HEK293T (cell line): ENCODE measurements at regions not wholly inside any gene's neighbourhood (a gene's known extent, or its start where the extent isn't known, plus 50 kb on each side); places are given as distances from the start of the nearest gene placed in this dataset.
"Not testable (repeated sequence)": the region's sequence is repeated elsewhere in the genome, so short reads cannot be mapped to it uniquely, and the experiment has no call there.

Experiments
- CTCF ChIA-PET: fragments of 350-600 bp; formaldehyde crosslinking; extraction: SDS; loops from one replicate; lab custom pipeline; 2021; ENCODE audit warnings: antibody characterized with exemption, inconsistent platforms; lab: Yijun Ruan, JAX
- POLR2A ChIA-PET: fragments of 350-600 bp; formaldehyde crosslinking; extraction: SDS; loops from one replicate; lab custom pipeline; 2020; ENCODE audit warnings: antibody characterized with exemption, inconsistent platforms; lab: Yijun Ruan, JAX
- DNase-seq: peaks from one replicate; pipeline ENCODE4 v3.0.0; 2012; ENCODE audit warnings: mixed read lengths; ENCODE audit errors: extremely low spot score
- ARNT ChIP-seq: fragments of 450-650 bp; IDR thresholded peaks from 2 replicates; pipeline ENCODE4 v1.6.1; 2017; ENCODE audit warnings: mild to moderate bottlenecking
- BHLHE40 ChIP-seq: fragments of 450-650 bp; IDR thresholded peaks from 2 replicates; pipeline ENCODE4 v1.6.1; 2016; ENCODE audit warnings: mild to moderate bottlenecking, moderate library complexity, borderline replicate concordance
- CTBP1 ChIP-seq: fragments of 450-650 bp; IDR thresholded peaks from 2 replicates; pipeline ENCODE4 v1.6.1; 2016; ENCODE audit warnings: borderline replicate concordance
- ELF4 ChIP-seq: fragments of 450-650 bp; IDR thresholded peaks from 2 replicates; pipeline ENCODE4 v1.6.1; 2017; ENCODE audit warnings: antibody characterized with exemption
- FOXA1 ChIP-seq: fragments of 450-650 bp; IDR thresholded peaks from 2 replicates; pipeline ENCODE4 v1.6.1; 2016; ENCODE audit warnings: mild to moderate bottlenecking
- FOXK2 ChIP-seq: fragments of 450-650 bp; IDR thresholded peaks from 2 replicates; pipeline ENCODE4 v1.6.1; 2016; ENCODE audit warnings: mild to moderate bottlenecking
- FOXM1 ChIP-seq: fragments of 450-650 bp; IDR thresholded peaks from 2 replicates; pipeline ENCODE4 v1.6.1; 2017; ENCODE audit warnings: mild to moderate bottlenecking, borderline replicate concordance
- HDGF ChIP-seq: fragments of 450-650 bp; IDR thresholded peaks from 2 replicates; pipeline ENCODE4 v1.6.1; 2017; ENCODE audit warnings: antibody characterized with exemption, borderline replicate concordance
- L3MBTL2 ChIP-seq: fragments of 450-650 bp; conservative IDR thresholded peaks from 2 replicates; pipeline ENCODE4 v1.6.1; 2016; ENCODE audit warnings: mild to moderate bottlenecking
- LEF1 ChIP-seq: fragments of 450-650 bp; IDR thresholded peaks from 2 replicates; pipeline ENCODE4 v1.6.1; 2017; ENCODE audit warnings: mild to moderate bottlenecking, borderline replicate concordance
- NFRKB ChIP-seq: fragments of 450-650 bp; IDR thresholded peaks from 2 replicates; pipeline ENCODE4 v1.6.1; 2016; ENCODE audit warnings: mild to moderate bottlenecking, moderate library complexity
- PKNOX1 ChIP-seq: fragments of 450-650 bp; IDR thresholded peaks from 2 replicates; pipeline ENCODE4 v1.6.1; 2016
- SP1 ChIP-seq: fragments of 450-650 bp; IDR thresholded peaks from 2 replicates; pipeline ENCODE4 v1.6.1; 2017
- SUZ12 ChIP-seq: fragments of 450-650 bp; IDR thresholded peaks from 2 replicates; pipeline ENCODE4 v1.6.1; 2016; ENCODE audit warnings: mild to moderate bottlenecking
- TARDBP ChIP-seq: fragments of 450-650 bp; IDR thresholded peaks from 2 replicates; pipeline ENCODE4 v1.6.1; 2016
- ZNF384 ChIP-seq: fragments of 450-650 bp; IDR thresholded peaks from 2 replicates; pipeline ENCODE4 v1.6.1; 2016

- POLR2A ChIA-PET = no interaction called here
- no peak for DNase-seq
- CTCF ChIA-PET = interaction anchor here (0.7 kb wide), 1 partner anchor 555 kb away, joined by 3 read pairs; no protein-coding TSS in a partner anchor
- TF ChIP-seq FOXM1 (no peak), SP1 (no peak), ZNF384 (no peak), ARNT (no peak), LEF1 (no peak), L3MBTL2 (no peak), FOXK2 (no peak), CTBP1 (no peak), TARDBP (no peak), ELF4 (no peak)
Measured at GRCh38 chr7:80028717-80029116, 105.9 kb upstream of the GNAI1 start.

GRCh38 chr7:80027611-80028173 lies 106.9 kb upstream of the GNAI1 start:
- POLR2A ChIA-PET = no interaction called here
- no peak for DNase-seq
- CTCF ChIA-PET = no interaction called here
- TF ChIP-seq ELF4 = no peak
- TF ChIP-seq SP1 = no peak
- TF ChIP-seq ZNF384 = no peak
- TF ChIP-seq FOXA1 = no peak
- no peak for TF ChIP-seq LEF1
- TF ChIP-seq FOXK2 = no peak

GRCh38 chr7:80026766-80027165 lies 107.9 kb upstream of the GNAI1 start:
- ChIA-PET CTCF (no interaction called here), POLR2A (no interaction called here)
- TF ChIP-seq PKNOX1 (no peak), FOXK2 (no peak), FOXM1 (no peak)
- no peak for DNase-seq

GRCh38 chr7:80020277-80020676 lies 114.4 kb upstream of the GNAI1 start:
- CTCF ChIA-PET = interaction anchor here (0.6 to 1.1 kb wide), 2 partner anchors 12 to 246 kb away, joined by 3 read pairs; no protein-coding TSS in a partner anchor
- POLR2A ChIA-PET = not testable (repeated sequence)

GRCh38 chr7:80019809-80020207 lies 114.8 kb upstream of the GNAI1 start:
- POLR2A ChIA-PET, DNase-seq: not testable (repeated sequence)
- CTCF ChIA-PET = interaction anchor here (1.1 kb wide), 1 partner anchor 12 kb away, joined by 3 read pairs; no protein-coding TSS in a partner anchor

More at GRCh38 chr7:80020277-80020676, 114.4 kb upstream of the GNAI1 start:
- not testable (repeated sequence) for DNase-seq

GRCh38 chr7:80018941-80019808 lies 115.5 kb upstream of the GNAI1 start:
- peak; percentile 72 for DNase-seq
- TF ChIP-seq NFRKB (no peak), FOXM1 (no peak), HDGF (no peak), BHLHE40 (no peak), SP1 (no peak), ZNF384 (no peak), SUZ12 (no peak)
- CTCF ChIA-PET = interaction anchor here (1.1 kb wide), 1 partner anchor 11 kb away, joined by 3 read pairs; no protein-coding TSS in a partner anchor
- POLR2A ChIA-PET = no interaction called here

GRCh38 chr7:80017101-80017698 lies 117.4 kb upstream of the GNAI1 start:
- POLR2A ChIA-PET = no interaction called here
- CTCF ChIA-PET = no interaction called here
- DNase-seq = no peak
- TF ChIP-seq BHLHE40 = no peak
- no peak for TF ChIP-seq PKNOX1
- no peak for TF ChIP-seq SUZ12
- no peak for TF ChIP-seq LEF1
- TF ChIP-seq SP1 = no peak
- TF ChIP-seq ZNF384 = no peak
- TF ChIP-seq HDGF = no peak
- TF ChIP-seq FOXM1 = no peak
- no peak for TF ChIP-seq ARNT
- TF ChIP-seq FOXK2 = no peak
- no peak for TF ChIP-seq ELF4
- no peak for TF ChIP-seq NFRKB
- no peak for TF ChIP-seq L3MBTL2
- no peak for TF ChIP-seq FOXA1
- no peak for TF ChIP-seq TARDBP
- no peak for TF ChIP-seq CTBP1
